K562 (cell line): ENCODE measurements at regions not wholly inside any gene's neighbourhood (a gene's known extent, or its start where the extent isn't known, plus 50 kb on each side); places are given as distances from the start of the nearest gene placed in this dataset.

Source experiments
- ATAC-seq: fragments of 200-7000 bp; cut with Tn5 transposase; 3 replicates; pipeline ENCODE4 v1.9.1; 2020; ENCODE audit warnings: moderate library complexity
- BruUV-seq: library from RNA; stranded (reverse); fragments of 400-500 nt; replicated peaks from 2 replicates; lab custom pipeline; 2021; lab: Mats Ljungman, UMichigan
- CTCF ChIA-PET: fragments of 300-600 bp; formaldehyde crosslinking; extraction: SDS; loops from one replicate; lab custom pipeline; 2021; ENCODE audit warnings: low intra/inter-chr PET ratio; lab: Yijun Ruan, JAX
- POLR2A ChIA-PET: fragments of 300-600, 350-650 bp; sonication (Branson Sonifier 250); formaldehyde crosslinking; extraction: SDS; loops from one replicate; lab custom pipeline; 2021; ENCODE audit warnings: antibody characterized with exemption, inconsistent platforms; lab: Yijun Ruan, JAX
- DNase-seq, 4 experiments: peaks; one replicate each; pipeline versions ENCODE4 v3.0.0 to v3.0.0-alpha.2; 2011 to 2018; ENCODE audit warnings: low spot score in 3 of 4, mixed read lengths in 3 of 4; ENCODE audit errors: extremely low read depth in 1 of 4
- FAIRE-seq: peaks from 2 replicates; lab custom pipeline; 2011; peaks lifted over from hg19 to GRCh38; lab: Jason Lieb, UNC
- H2AFZ ChIP-seq: 2 replicates; pipeline ENCODE4 v1.6.0; 2011; ENCODE audit warnings: low read depth, low read length, control low read depth, inconsistent platforms
- H3K27ac ChIP-seq: fragments of 200-600 bp; 3 replicates; pipeline ENCODE4 v1.8.0; 2011; ENCODE audit warnings: low read depth, mild to moderate bottlenecking, control low read depth, inconsistent platforms, low read length, moderate library complexity, mixed read lengths; ENCODE audit errors: extremely low read depth
- H3K27me3 ChIP-seq, 2 experiments: fragments of 300-600 bp in 1 of 2; 2 replicates in 1 of 2; 3 replicates in 1 of 2; pipeline versions ENCODE4 v1.6.0 to v1.8.0; 2011; ENCODE audit warnings: inconsistent platforms in 2 of 2, low read length in 2 of 2, mild to moderate bottlenecking in 1 of 2, mixed read lengths in 1 of 2, moderate library complexity in 1 of 2; ENCODE audit not compliant: control insufficient read depth in 2 of 2, insufficient read depth in 2 of 2
- H3K36me3 ChIP-seq: fragments of 300-600 bp; 3 replicates; pipeline ENCODE4 v1.8.0; 2011; ENCODE audit warnings: mild to moderate bottlenecking, low read length, inconsistent platforms; ENCODE audit not compliant: control insufficient read depth, insufficient read depth
- H3K4me1 ChIP-seq, 2 experiments: fragments of 200-600 bp in 1 of 2; replicated peaks in 1 of 2; 2 replicates in 1 of 2; 3 replicates in 1 of 2; pipeline versions ENCODE4 v1.5.1 to v1.8.0; 2011; ENCODE audit warnings: inconsistent platforms in 2 of 2, low read length in 2 of 2, mild to moderate bottlenecking in 1 of 2, mixed read lengths in 1 of 2, moderate library complexity in 1 of 2; ENCODE audit not compliant: control insufficient read depth in 2 of 2, insufficient read depth in 2 of 2
- H3K4me2 ChIP-seq: 2 replicates; pipeline ENCODE4 v1.6.1; 2011; ENCODE audit warnings: low read length, control low read depth, inconsistent platforms, mixed read lengths; ENCODE audit not compliant: insufficient read depth
- H3K4me3 ChIP-seq: fragments of 200-600 bp; sonication (generic), shearing (Covaris generic); 2 replicates; pipeline ENCODE4 v1.5.1; 2016; ENCODE audit warnings: control low read depth, inconsistent platforms
- H3K79me2 ChIP-seq: fragments of 200-600 bp; 3 replicates; pipeline ENCODE4 v1.8.0; 2011; ENCODE audit warnings: low read length, inconsistent platforms; ENCODE audit not compliant: control insufficient read depth, insufficient read depth
- H3K9ac ChIP-seq, 2 experiments: 2 replicates each; pipeline versions ENCODE4 v1.6.0 to v1.6.1; 2011; ENCODE audit warnings: low read depth in 2 of 2, low read length in 2 of 2, control low read depth in 1 of 2, inconsistent platforms in 1 of 2, mild to moderate bottlenecking in 1 of 2, mixed read lengths in 1 of 2; ENCODE audit not compliant: insufficient read depth in 1 of 2
- H3K9me1 ChIP-seq: one replicate; pipeline ENCODE4 v1.6.0; 2011; ENCODE audit warnings: inconsistent platforms, mild to moderate bottlenecking, low read length, moderate library complexity; ENCODE audit not compliant: control insufficient read depth, insufficient read depth
- H3K9me3 ChIP-seq: replicated peaks from 2 replicates; pipeline ENCODE4 v1.5.1; 2011; ENCODE audit warnings: low read depth, low read length, inconsistent platforms; ENCODE audit not compliant: control insufficient read depth, insufficient read depth
- H4K20me1 ChIP-seq: replicated peaks from 2 replicates; pipeline ENCODE4 v1.6.1; 2011; ENCODE audit warnings: low read length, inconsistent platforms, mixed read lengths; ENCODE audit not compliant: control insufficient read depth, insufficient read depth
- BACH1 ChIP-seq: fragments of 200-800 bp; sonication (Bioruptor generic); IDR thresholded peaks from 2 replicates; pipeline ENCODE4 v1.6.1; 2016; ENCODE audit warnings: missing genetic modification characterization, missing compliant biosample characterization
- C11orf30 ChIP-seq: fragments of 450-650 bp; IDR thresholded peaks from 2 replicates; pipeline ENCODE4 v1.6.1; 2016; ENCODE audit warnings: low read depth, mild to moderate bottlenecking
- IFI16 ChIP-seq: fragments of 250-450 bp; sonication (Bioruptor Pico); IDR thresholded peaks from 2 replicates; pipeline ENCODE4 v2.1.2; 2022; ENCODE audit warnings: mild to moderate bottlenecking, inconsistent platforms
- SNIP1 ChIP-seq: fragments of 450-650 bp; IDR thresholded peaks from 2 replicates; pipeline ENCODE4 v1.7.1; 2017; ENCODE audit warnings: low read depth, mild to moderate bottlenecking
- ZKSCAN1 ChIP-seq: fragments of 150-350 bp; IDR thresholded peaks from 2 replicates; pipeline ENCODE4 v1.6.1; 2016; ENCODE audit warnings: low read depth, low read length
- ZNF124 ChIP-seq: sonication (generic); formaldehyde crosslinking; IDR thresholded peaks from 2 replicates; pipeline ENCODE4 v1.8.1; 2022; ENCODE audit warnings: missing genetic modification reagents
- ZNF3 ChIP-seq: fragments of 250-450 bp; sonication (Bioruptor Pico); IDR thresholded peaks from 2 replicates; pipeline ENCODE4 v1.5.0; 2021; ENCODE audit warnings: mild to moderate bottlenecking, moderate library complexity
- ZNF431 ChIP-seq: sonication (generic); formaldehyde crosslinking; IDR thresholded peaks from 2 replicates; pipeline ENCODE4 v1.8.0; 2022; ENCODE audit warnings: mild to moderate bottlenecking, missing genetic modification reagents
- ZZZ3 ChIP-seq: fragments of 450-650 bp; IDR thresholded peaks from 2 replicates; pipeline ENCODE4 v1.6.1; 2016; ENCODE audit warnings: antibody characterized with exemption, mild to moderate bottlenecking, moderate library complexity
- WGBS: fragments of 100-300 bp; shearing (Covaris generic); methylation state at CpG from one replicate; pipeline ENCODE4 v1.1.6; 2016; ENCODE audit warnings: low coverage, mixed read lengths; ENCODE audit not compliant: insufficient coverage; ENCODE audit errors: missing lambda C conversion rate; 5-methylcytosine and 5-hydroxymethylcytosine counted together
- in situ Hi-C: fragments of 300-500 bp; cut with MboI; formaldehyde crosslinking; loops from 4 replicates; pipeline ENCODE4 v1.15.0; 2018; ENCODE audit warnings: inconsistent platforms, mixed read lengths
- intact Hi-C: fragments of 100-400 bp; cut with micrococcal nuclease; formaldehyde crosslinking; loops from 2 replicates; pipeline ENCODE4 v1.14.2; 2022
- TF ChIP-seq, protein P1 (sequence below): fragments of 250-450 bp; sonication (Bioruptor Pico); IDR thresholded peaks from 2 replicates; pipeline ENCODE4 v1.4.0; 2020; ENCODE audit warnings: borderline replicate concordance
- TF ChIP-seq, protein P2 (sequence below): IDR thresholded peaks from 2 replicates; pipeline ENCODE4 v1.6.1; 2011; ENCODE audit not compliant: insufficient read length; ENCODE audit errors: extremely low read depth
- TF ChIP-seq, protein P3 (sequence below): fragments of 450-650 bp; IDR thresholded peaks from 2 replicates; pipeline ENCODE4 v1.6.1; 2017; ENCODE audit warnings: antibody characterized with exemption
- TF ChIP-seq, protein P4 (sequence below): fragments of 250-450 bp; sonication (Bioruptor Pico); IDR thresholded peaks from 2 replicates; pipeline ENCODE4 v1.4.0; 2020; ENCODE audit warnings: mild to moderate bottlenecking, moderate library complexity
- TF ChIP-seq, protein P5 (sequence below): fragments of 450-650 bp; conservative IDR thresholded peaks from 2 replicates; pipeline ENCODE4 v1.6.1; 2016; ENCODE audit warnings: missing genetic modification characterization, low read depth, mild to moderate bottlenecking, missing compliant biosample characterization, moderate library complexity
- TF ChIP-seq, protein P6 (sequence below): fragments of 250-450 bp; sonication (Bioruptor Pico); IDR thresholded peaks from 2 replicates; pipeline ENCODE4 v1.5.0; 2020; ENCODE audit warnings: mild to moderate bottlenecking

DNA sequence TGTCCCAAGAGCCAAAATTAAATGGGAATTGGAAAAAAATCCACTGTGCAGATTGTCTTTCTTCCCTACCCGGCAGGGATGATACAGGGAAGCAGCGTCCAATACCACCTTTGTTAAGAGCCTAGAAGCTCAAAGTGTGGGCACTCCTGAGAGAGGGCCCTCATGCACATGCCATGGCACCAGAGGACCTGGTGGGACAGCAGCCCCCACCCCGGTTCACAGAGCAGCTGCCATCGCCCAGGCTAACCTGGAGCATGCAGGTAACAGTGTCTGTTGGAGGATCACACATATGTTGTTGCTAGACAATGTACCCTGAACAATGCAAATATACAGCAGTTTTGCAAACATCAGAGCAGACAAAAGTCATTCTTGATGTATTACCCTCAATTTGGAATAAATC is 206.5 kb downstream of the TJP1 start:
- 0% methylated on average over 4 of the region's 4 CpGs for WGBS
- Histone ChIP-seq H3K4me1 (no peaks in the 10 kb centered on the region; a peak in 1 of 5 replicates), H3K9me1 (no peaks in the 10 kb centered on the region), H3K36me3 (no peaks in the 10 kb centered on the region), H4K20me1 (peaks cover 3% of the 10 kb centered on the region; the same call in 1 of the 2 replicates), H3K9me3 (no peaks in the 10 kb centered on the region), H3K4me3 (no peak overlapping the region), H3K4me2 (no peak overlapping the region), H3K79me2 (no peaks in the 10 kb centered on the region), H3K27ac (no peak overlapping the region), H3K9ac (no peak overlapping the region), H2AFZ (no peak overlapping the region), H3K27me3 (peaks cover 5 to 28% of the 10 kb centered on the region in 2 experiments; a peak in 3 of 5 replicates)
- ATAC-seq = no peak
- no peak for DNase-seq
- no peak for FAIRE-seq
- intact Hi-C loops (no loop called here), in situ Hi-C loops (no loop called here)
- POLR2A ChIA-PET = interaction anchor here (0.6 kb wide), 1 partner anchor 331 kb away, joined by 3 read pairs; no protein-coding TSS in a partner anchor
- CTCF ChIA-PET = no interaction called here
- no TSS peak for BruUV-seq
- TF ChIP-seq ZZZ3 (no peak), ZKSCAN1 (no peak), BACH1 (tag) (no peak), SNIP1 (no peak), ZNF3 (no peak), C11orf30 (no peak), ZNF124 (CRISPR knock-in tag) (no peak), ZNF431 (no peak), IFI16 (CRISPR knock-in tag) (no peak)
- TF ChIP-seq, protein P1, sequence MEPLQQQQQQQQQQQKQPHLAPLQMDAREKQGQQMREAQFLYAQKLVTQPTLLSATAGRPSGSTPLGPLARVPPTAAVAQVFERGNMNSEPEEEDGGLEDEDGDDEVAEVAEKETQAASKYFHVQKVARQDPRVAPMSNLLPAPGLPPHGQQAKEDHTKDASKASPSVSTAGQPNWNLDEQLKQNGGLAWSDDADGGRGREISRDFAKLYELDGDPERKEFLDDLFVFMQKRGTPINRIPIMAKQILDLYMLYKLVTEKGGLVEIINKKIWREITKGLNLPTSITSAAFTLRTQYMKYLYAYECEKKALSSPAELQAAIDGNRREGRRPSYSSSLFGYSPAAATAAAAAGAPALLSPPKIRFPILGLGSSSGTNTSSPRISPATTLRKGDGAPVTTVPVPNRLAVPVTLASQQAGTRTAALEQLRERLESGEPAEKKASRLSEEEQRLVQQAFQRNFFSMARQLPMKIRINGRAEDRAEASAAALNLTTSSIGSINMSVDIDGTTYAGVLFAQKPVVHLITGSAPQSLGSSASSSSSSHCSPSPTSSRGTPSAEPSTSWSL = no peak
- TF ChIP-seq, protein P2, sequence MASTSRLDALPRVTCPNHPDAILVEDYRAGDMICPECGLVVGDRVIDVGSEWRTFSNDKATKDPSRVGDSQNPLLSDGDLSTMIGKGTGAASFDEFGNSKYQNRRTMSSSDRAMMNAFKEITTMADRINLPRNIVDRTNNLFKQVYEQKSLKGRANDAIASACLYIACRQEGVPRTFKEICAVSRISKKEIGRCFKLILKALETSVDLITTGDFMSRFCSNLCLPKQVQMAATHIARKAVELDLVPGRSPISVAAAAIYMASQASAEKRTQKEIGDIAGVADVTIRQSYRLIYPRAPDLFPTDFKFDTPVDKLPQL = no peak
- TF ChIP-seq, protein P3, sequence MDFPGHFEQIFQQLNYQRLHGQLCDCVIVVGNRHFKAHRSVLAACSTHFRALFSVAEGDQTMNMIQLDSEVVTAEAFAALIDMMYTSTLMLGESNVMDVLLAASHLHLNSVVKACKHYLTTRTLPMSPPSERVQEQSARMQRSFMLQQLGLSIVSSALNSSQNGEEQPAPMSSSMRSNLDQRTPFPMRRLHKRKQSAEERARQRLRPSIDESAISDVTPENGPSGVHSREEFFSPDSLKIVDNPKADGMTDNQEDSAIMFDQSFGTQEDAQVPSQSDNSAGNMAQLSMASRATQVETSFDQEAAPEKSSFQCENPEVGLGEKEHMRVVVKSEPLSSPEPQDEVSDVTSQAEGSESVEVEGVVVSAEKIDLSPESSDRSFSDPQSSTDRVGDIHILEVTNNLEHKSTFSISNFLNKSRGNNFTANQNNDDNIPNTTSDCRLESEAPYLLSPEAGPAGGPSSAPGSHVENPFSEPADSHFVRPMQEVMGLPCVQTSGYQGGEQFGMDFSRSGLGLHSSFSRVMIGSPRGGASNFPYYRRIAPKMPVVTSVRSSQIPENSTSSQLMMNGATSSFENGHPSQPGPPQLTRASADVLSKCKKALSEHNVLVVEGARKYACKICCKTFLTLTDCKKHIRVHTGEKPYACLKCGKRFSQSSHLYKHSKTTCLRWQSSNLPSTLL = no peak
- TF ChIP-seq, protein P4, sequence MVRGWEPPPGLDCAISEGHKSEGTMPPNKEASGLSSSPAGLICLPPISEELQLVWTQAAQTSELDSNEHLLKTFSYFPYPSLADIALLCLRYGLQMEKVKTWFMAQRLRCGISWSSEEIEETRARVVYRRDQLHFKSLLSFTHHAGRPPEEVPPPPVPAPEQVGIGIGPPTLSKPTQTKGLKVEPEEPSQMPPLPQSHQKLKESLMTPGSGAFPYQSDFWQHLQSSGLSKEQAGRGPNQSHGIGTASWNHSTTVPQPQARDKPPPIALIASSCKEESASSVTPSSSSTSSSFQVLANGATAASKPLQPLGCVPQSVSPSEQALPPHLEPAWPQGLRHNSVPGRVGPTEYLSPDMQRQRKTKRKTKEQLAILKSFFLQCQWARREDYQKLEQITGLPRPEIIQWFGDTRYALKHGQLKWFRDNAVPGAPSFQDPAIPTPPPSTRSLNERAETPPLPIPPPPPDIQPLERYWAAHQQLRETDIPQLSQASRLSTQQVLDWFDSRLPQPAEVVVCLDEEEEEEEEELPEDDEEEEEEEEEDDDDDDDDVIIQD (CRISPR knock-in tag) = no peak
- TF ChIP-seq, protein P5, sequence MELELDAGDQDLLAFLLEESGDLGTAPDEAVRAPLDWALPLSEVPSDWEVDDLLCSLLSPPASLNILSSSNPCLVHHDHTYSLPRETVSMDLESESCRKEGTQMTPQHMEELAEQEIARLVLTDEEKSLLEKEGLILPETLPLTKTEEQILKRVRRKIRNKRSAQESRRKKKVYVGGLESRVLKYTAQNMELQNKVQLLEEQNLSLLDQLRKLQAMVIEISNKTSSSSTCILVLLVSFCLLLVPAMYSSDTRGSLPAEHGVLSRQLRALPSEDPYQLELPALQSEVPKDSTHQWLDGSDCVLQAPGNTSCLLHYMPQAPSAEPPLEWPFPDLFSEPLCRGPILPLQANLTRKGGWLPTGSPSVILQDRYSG (tag) = no peak
- TF ChIP-seq, protein P6, sequence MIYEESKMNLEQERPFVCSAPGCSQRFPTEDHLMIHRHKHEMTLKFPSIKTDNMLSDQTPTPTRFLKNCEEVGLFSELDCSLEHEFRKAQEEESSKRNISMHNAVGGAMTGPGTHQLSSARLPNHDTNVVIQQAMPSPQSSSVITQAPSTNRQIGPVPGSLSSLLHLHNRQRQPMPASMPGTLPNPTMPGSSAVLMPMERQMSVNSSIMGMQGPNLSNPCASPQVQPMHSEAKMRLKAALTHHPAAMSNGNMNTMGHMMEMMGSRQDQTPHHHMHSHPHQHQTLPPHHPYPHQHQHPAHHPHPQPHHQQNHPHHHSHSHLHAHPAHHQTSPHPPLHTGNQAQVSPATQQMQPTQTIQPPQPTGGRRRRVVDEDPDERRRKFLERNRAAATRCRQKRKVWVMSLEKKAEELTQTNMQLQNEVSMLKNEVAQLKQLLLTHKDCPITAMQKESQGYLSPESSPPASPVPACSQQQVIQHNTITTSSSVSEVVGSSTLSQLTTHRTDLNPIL = no peak
